ENCODE measurements at regions not wholly inside any gene's neighbourhood (a gene's known extent, or its start where the extent isn't known, plus 50 kb on each side); places are given as distances from the start of the nearest gene placed in this dataset.

GRCh38 chr2:190785334-190785733 is 95.3 kb upstream of the GLS start:
- DNase-seq, result no peak

DNA sequence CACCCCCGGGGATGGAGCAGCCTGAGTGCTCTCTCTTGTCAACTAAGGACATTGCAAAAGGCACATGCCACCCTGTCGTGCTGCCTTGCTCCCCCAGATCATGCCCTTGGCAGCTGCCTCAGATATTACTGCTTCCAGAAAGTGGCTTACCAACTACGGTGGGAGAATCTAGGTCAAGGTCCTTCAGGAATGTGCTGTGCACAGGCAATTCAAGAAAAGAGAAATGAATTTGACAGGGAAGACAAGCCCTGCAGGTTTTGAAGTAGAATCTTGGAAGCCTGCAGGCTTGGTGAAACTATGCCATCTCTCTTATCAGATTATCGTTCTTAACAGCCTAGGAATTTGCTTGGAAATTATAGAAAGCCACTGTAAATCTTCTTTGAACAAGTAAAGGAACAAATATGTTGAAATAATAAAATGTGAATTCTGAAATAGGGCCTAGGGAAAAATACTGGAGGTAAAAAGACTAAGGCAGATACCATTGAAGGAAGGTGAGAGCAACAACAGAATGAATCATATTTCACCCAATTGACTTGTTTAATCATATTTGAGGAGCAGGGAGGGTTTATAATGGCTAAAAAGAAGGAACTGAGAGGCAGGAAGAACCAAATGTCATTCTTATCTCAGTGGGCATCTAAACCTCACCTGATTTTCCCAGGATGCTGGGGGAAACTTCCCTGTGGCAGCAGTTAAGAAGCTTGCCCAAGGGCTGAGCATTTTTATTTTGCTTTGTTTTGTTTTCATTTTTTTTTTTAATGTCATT is 94.0 kb upstream of the GLS start:
- DNase-seq, result no peak

DNA sequence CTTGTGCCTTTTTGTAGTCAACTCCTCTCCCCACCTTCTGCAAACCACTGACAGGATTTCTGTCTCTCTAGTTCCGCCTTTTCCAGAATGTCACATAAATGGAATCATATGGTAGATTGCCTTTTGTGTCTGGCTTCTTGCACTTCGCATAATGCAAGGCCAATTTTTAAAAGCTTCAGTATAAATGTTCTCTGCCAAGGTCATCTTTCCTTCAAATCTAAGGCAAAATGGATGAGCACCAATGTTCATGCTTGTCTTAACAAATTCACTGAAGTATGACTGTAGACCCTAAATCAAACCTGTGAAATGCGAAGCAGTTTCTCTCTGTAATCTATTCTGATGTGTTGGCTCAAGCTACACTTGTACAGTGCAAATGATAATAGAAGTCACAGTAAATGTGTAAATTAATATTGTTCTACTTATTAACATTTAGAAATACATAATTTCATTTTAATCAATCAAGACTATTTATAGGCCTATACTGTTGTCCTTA is 92.8 kb upstream of the GLS start:
- DNase-seq, result no peak

DNA sequence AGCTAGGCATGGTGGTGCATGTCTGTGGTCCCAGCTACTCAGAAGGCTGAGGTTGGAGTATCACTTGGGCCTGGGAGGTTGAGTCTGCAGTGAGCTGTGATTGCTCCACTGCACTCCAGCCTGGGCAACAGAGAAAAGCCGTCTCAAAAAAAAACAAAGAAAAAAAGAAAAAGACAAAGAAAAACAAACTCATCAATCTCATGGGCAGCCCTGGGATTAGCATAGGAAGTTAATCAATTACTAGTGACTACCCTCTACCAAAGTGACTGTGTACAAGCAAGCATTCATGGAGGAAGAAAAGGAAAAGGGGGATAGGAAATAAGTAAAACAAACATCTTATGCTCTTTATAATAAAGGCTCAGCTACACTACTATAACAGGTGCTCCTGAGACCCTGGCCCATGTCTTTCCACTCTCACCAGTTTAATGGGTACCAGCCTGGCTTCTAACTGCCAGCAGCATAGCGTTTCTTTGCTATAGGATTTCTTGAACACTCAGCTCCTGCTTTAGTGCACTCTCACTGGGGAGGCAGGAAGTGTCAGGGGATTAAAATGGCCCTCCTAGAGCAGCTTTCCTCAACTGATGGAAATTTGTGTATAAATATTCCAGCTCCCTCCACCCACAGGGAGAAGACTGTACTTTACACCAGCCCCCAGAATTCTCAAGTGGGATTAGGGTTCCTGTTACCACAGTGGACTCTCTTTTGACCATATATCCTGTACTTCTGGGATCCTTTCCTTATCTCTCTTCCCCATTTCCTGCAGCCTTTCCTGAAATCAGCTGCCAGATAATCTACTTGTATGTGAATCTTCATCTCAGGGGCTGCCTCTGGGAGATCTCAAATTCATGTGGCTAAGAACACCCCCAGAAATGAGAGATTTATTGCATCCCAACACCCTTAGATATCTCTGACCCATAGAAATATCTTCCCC is 91.3 kb upstream of the GLS start:
- no peak for DNase-seq

- no peak for DNase-seq
These were observed 89.2 kb upstream of the GLS start for GRCh38 chr2:190791347-190791975.

GRCh38 chr2:190791976-190792575 is 88.5 kb upstream of the GLS start:
- DNase-seq, result no peak

GRCh38 chr2:190792956-190793888 is 87.4 kb upstream of the GLS start:
- DNase-seq, result no peak

DNA sequence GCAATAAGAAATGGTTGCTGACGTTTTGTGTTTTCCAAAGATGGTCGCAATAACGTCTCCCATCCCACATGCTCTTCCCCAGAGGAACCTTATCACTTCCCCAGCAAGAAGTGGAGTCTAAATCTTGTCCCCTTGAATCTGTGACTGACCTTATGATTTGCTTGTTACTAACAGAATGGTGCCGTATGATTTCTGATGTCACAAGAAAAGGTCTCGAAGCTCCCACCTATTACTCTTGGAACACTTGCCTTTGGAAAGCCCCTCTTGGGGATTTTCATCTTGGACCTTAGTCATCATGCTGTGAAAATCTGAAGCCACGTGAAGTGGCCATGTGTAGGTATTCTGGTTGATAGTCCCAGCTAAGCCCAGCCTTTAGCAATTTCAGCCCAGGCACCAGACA is 86.2 kb upstream of the GLS start:
- DNase-seq, result no peak

GRCh38 chr2:190794790-190795189 is 85.8 kb upstream of the GLS start:
- no peak for DNase-seq

DNA sequence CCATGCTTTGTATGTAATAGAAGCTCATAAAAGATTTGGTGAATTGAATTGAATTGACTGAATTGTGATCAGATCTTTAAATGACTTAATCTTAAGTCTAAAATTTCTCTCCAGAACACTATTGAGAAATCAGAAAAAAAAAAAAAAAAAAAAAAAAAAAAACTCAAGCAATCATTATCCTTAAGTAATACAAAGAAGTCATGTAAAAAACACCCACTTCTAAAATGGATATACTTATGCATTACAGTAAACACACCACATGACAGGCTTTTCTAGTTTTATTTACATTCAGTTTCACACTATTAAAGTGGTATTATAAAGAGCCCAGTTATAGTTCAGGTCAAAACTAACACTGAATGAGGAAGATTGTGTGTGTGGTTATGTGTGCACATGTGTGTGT is 84.9 kb upstream of the GLS start:
- DNase-seq, result no peak

DNA sequence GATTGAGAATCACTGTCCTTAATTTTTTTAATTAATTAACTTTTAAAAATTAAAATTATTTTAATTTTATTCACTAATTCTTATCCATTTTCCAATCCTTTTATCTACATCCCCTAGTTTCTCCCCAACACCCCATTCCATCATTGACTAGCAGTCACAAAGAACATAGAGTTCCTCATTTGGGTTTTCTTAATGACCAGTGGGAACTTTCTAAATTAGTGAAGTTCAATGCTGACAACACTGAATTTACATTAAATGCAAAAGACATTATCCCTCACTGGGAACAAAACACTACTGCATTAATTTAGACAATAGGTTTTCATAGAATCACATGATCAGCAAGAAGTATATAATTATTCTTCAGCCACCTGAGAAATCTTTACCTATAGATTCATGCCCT is 80.6 kb upstream of the GLS start:
- no peak for DNase-seq

DNA sequence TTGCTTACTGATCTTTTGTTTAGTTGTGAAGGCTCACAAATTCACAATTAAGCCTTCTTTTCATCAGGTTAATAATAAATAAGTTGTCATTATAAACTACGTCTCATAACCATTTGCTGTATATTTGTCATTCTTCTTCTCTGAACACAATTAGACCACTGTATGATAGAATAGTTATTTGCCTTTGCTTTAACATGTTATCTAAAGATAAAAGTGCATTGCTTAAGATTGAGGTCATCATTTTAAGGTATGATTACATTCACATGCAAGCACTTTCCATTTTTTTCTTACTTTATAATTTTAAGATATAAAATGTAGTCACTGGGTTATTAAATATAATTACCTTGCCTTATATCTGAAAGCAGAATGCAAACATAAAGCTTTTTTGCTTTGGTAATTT is 80.1 kb upstream of the GLS start:
- no peak for DNase-seq

DNA sequence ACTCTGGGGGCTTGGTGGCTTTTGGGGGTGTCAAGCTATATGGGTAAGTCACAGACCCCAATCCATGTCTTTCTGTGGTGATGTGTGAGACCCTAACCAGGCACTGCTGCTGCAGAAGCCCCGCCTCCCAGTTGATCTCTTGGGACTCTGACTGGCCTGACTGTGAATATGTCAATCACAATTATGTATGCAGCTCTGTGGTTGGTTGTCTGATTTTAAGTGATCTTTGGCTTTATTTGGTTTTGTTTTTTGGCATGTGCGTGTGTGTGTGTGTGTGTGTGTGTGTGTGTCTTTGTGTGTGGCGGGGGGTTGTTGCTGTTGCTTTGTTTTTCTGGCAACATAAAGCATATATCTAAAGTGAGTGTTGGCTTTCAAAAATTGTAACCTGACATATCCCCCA is 78.5 kb upstream of the GLS start:
- DNase-seq, result no peak

- DNase-seq, result no peak
These were observed 77.9 kb upstream of the GLS start for GRCh38 chr2:190802626-190803209.

- no peak for DNase-seq
These were observed 76.3 kb upstream of the GLS start for GRCh38 chr2:190804182-190804795.

GRCh38 chr2:190805126-190805525 is 75.5 kb upstream of the GLS start:
- no peak for DNase-seq

GRCh38 chr2:190805843-190806242 is 74.8 kb upstream of the GLS start:
- no peak for DNase-seq

GRCh38 chr2:190807886-190808285 is 72.7 kb upstream of the GLS start:
- DNase-seq, result no peak

DNA sequence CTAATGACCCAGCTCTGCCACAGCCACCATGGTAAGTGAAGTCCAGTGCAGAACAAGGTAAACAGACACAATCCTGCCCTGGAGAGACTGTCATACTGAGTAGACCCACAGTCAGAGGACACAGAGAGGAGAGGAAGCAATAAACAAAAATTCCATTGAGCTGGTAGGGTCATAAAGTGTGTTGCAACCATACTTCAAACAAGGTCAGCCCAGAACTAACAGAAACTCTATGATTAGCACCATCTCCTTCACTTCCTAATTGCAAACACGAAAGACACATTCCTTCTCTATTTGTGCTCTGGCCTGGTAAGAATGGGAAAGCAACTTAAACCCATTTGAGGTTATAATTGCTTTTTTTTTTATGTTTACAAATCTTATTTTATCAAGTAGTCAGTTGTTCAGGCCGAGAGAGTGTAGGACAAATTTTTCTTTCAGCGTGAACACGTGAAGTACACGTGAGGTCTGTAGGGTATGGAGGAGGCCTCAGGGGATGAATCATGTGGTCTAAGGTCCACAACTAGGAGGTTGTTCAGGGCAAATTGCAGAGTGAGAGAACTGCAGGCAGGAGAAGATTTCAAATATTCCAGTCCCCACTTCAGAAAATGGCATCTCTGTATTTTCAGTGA is 71.4 kb upstream of the GLS start:
- no peak for DNase-seq

DNA sequence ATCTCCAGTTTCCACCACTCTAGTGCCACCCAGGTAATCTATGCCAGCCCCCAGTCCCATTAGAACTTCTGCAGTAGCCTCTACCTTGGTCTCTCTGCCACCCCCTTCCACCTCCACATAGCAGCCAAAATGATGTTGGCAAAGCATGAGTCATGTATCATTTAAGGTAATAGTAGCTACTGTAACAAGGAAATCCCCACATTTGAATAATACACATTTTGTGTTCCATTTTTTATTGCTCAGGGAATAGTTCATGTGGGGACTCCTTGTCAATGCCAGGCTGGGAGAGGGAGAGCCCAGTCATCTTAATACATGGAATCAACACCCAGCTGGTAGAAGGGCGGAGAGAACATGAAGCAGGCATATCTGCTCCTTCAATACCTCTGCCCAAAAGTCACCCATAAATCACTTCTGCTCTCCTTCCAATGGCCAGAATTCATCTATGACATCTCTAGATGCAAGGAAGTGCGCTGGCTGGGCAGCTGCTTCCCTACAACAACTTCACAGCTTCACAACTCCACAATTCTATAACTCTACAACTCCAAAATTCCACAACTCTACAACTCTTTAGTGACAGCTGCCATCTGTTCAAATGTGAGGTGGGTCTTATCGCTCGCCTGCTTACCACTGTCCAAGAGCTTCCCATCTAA is 70.6 kb upstream of the GLS start:
- DNase-seq, result no peak

Measured in effector CD8-positive, alpha-beta T cell (primary cell).